ENCODE measurements at regions not wholly inside any gene's neighbourhood (a gene's known extent, or its start where the extent isn't known, plus 50 kb on each side); places are given as distances from the start of the nearest gene placed in this dataset.

- Histone ChIP-seq H3K4me1 (ENCODE audit: control insufficient read depth, insufficient read depth, low read length, poor library complexity, severe bottlenecking) (no peaks in the 10 kb centered on the region), H3K9me3 (ENCODE audit: control insufficient read depth in 2 of 2, low read length in 2 of 2) (peaks cover under 1 to 9% of the 10 kb centered on the region in 2 experiments), H3K27me3 (ENCODE audit: control insufficient read depth, insufficient read depth, low read length) (no peaks in the 10 kb centered on the region), H3K4me3 (ENCODE audit: low read depth, low read length) (no peak overlapping the region), H3K36me3 (ENCODE audit: control insufficient read depth, insufficient read depth, low read length) (no peaks in the 10 kb centered on the region), H3K27ac (ENCODE audit: insufficient read depth, low read length, poor library complexity, severe bottlenecking) (no peak overlapping the region)
- Mint-ChIP-seq H3K36me3 (no peaks in the 10 kb centered on the region), H3K4me3 (no peak overlapping the region), H3K4me1 (no peaks in the 10 kb centered on the region), H3K27ac (no peak overlapping the region), H3K27me3 (no peaks in the 10 kb centered on the region), H3K9me3 (peaks cover 0 to 22% (median 3%) of the 10 kb centered on the region in 7 donors)
- ATAC-seq (ENCODE audit: low read depth in 2 of 2) (no peak), DNase-seq (no peak)
Measured at GRCh38 chr7:45399069-45399468, 175.1 kb upstream of the ADCY1 start.

- H3K27ac Mint-ChIP-seq = no peak overlapping the region
- H3K4me1 ChIP-seq (ENCODE audit: control insufficient read depth, insufficient read depth, low read length, poor library complexity, severe bottlenecking) = no peaks in the 10 kb centered on the region
- no peaks in the 10 kb centered on the region for H3K36me3 Mint-ChIP-seq
Measured at GRCh38 chr7:45400680-45401079, 173.5 kb upstream of the ADCY1 start.

GRCh38 chr7:45401155-45401554, 173.0 kb upstream of the ADCY1 start:
- no peaks in the 10 kb centered on the region for H3K4me1 ChIP-seq (ENCODE audit: control insufficient read depth, insufficient read depth, low read length, poor library complexity, severe bottlenecking)
- no peak overlapping the region for H3K4me3 ChIP-seq (ENCODE audit: low read depth, low read length)
- H3K9me3 Mint-ChIP-seq = peaks cover 0 to 10% (median 3%) of the 10 kb centered on the region in 7 donors
- H3K27ac ChIP-seq (ENCODE audit: insufficient read depth, low read length, poor library complexity, severe bottlenecking) = no peak overlapping the region
- no peaks in the 10 kb centered on the region for H3K36me3 ChIP-seq (ENCODE audit: control insufficient read depth, insufficient read depth, low read length)
- H3K27me3 ChIP-seq (ENCODE audit: control insufficient read depth, insufficient read depth, low read length) = no peaks in the 10 kb centered on the region
- ATAC-seq (ENCODE audit: low read depth in 2 of 2) = no peak
- H3K9me3 ChIP-seq (ENCODE audit: control insufficient read depth in 2 of 2, low read length in 2 of 2) = no peaks in the 10 kb centered on the region
- H3K4me3 Mint-ChIP-seq = no peak overlapping the region
- no peak for DNase-seq
- no peaks in the 10 kb centered on the region for H3K27me3 Mint-ChIP-seq
- H3K36me3 Mint-ChIP-seq = no peaks in the 10 kb centered on the region
- H3K4me1 Mint-ChIP-seq = no peaks in the 10 kb centered on the region
- no peak overlapping the region for H3K27ac Mint-ChIP-seq

More at GRCh38 chr7:45400680-45401079, 173.5 kb upstream of the ADCY1 start:
- Histone ChIP-seq H3K27ac (ENCODE audit: insufficient read depth, low read length, poor library complexity, severe bottlenecking) (no peak overlapping the region), H3K27me3 (ENCODE audit: control insufficient read depth, insufficient read depth, low read length) (no peaks in the 10 kb centered on the region), H3K36me3 (ENCODE audit: control insufficient read depth, insufficient read depth, low read length) (no peaks in the 10 kb centered on the region), H3K9me3 (ENCODE audit: control insufficient read depth in 2 of 2, low read length in 2 of 2) (no peaks in the 10 kb centered on the region), H3K4me3 (ENCODE audit: low read depth, low read length) (no peak overlapping the region)
- peaks cover 0 to 13% (median 3%) of the 10 kb centered on the region in 7 donors for H3K9me3 Mint-ChIP-seq
- H3K4me1 Mint-ChIP-seq = no peaks in the 10 kb centered on the region
- H3K27me3 Mint-ChIP-seq = no peaks in the 10 kb centered on the region
- DNase-seq (no peak), ATAC-seq (ENCODE audit: low read depth in 2 of 2) (no peak)
- no peak overlapping the region for H3K4me3 Mint-ChIP-seq

GRCh38 chr7:45401851-45402250, 172.3 kb upstream of the ADCY1 start:
- Mint-ChIP-seq H3K4me3 (no peak overlapping the region), H3K9me3 (peaks cover 0 to 7% (median 2%) of the 10 kb centered on the region in 7 donors), H3K27me3 (no peaks in the 10 kb centered on the region), H3K36me3 (no peaks in the 10 kb centered on the region), H3K4me1 (no peaks in the 10 kb centered on the region), H3K27ac (no peak overlapping the region)
- Histone ChIP-seq H3K9me3 (ENCODE audit: control insufficient read depth in 2 of 2, low read length in 2 of 2) (no peaks in the 10 kb centered on the region), H3K27ac (ENCODE audit: insufficient read depth, low read length, poor library complexity, severe bottlenecking) (no peak overlapping the region), H3K4me3 (ENCODE audit: low read depth, low read length) (no peak overlapping the region), H3K36me3 (ENCODE audit: control insufficient read depth, insufficient read depth, low read length) (no peaks in the 10 kb centered on the region), H3K27me3 (ENCODE audit: control insufficient read depth, insufficient read depth, low read length) (no peaks in the 10 kb centered on the region), H3K4me1 (ENCODE audit: control insufficient read depth, insufficient read depth, low read length, poor library complexity, severe bottlenecking) (no peaks in the 10 kb centered on the region)
- ATAC-seq (ENCODE audit: low read depth in 2 of 2) (no peak), DNase-seq (no peak)

- no peaks in the 10 kb centered on the region for H3K27me3 ChIP-seq (ENCODE audit: control insufficient read depth, insufficient read depth, low read length)
- no peaks in the 10 kb centered on the region for H3K4me1 Mint-ChIP-seq
- H3K27me3 Mint-ChIP-seq = no peaks in the 10 kb centered on the region
- no peaks in the 10 kb centered on the region for H3K36me3 Mint-ChIP-seq
- no peak for ATAC-seq (ENCODE audit: low read depth in 2 of 2)
- H3K27ac ChIP-seq (ENCODE audit: insufficient read depth, low read length, poor library complexity, severe bottlenecking) = no peak overlapping the region
- H3K4me3 ChIP-seq (ENCODE audit: low read depth, low read length) = no peak overlapping the region
- DNase-seq = no peak
- H3K9me3 ChIP-seq (ENCODE audit: control insufficient read depth in 2 of 2, low read length in 2 of 2) = no peaks in the 10 kb centered on the region
- H3K27ac Mint-ChIP-seq = no peak overlapping the region
- H3K36me3 ChIP-seq (ENCODE audit: control insufficient read depth, insufficient read depth, low read length) = no peaks in the 10 kb centered on the region
- H3K4me1 ChIP-seq (ENCODE audit: control insufficient read depth, insufficient read depth, low read length, poor library complexity, severe bottlenecking) = no peaks in the 10 kb centered on the region
- no peak overlapping the region for H3K4me3 Mint-ChIP-seq
- peaks cover 0 to 7% (median 2%) of the 10 kb centered on the region in 7 donors for H3K9me3 Mint-ChIP-seq
Measured at GRCh38 chr7:45402480-45403218, 171.5 kb upstream of the ADCY1 start.

GRCh38 chr7:45404622-45405021, 169.5 kb upstream of the ADCY1 start:
- no peaks in the 10 kb centered on the region for H3K4me1 ChIP-seq (ENCODE audit: control insufficient read depth, insufficient read depth, low read length, poor library complexity, severe bottlenecking)
- ATAC-seq (ENCODE audit: low read depth in 2 of 2) = no peak

GRCh38 chr7:45407730-45408408, 166.3 kb upstream of the ADCY1 start:
- H3K4me1 ChIP-seq (ENCODE audit: control insufficient read depth, insufficient read depth, low read length, poor library complexity, severe bottlenecking) = no peaks in the 10 kb centered on the region
- no peak for ATAC-seq (ENCODE audit: low read depth in 2 of 2)
- H3K4me3 ChIP-seq (ENCODE audit: low read depth, low read length) = no peak overlapping the region
- no peaks in the 10 kb centered on the region for H3K9me3 ChIP-seq (ENCODE audit: control insufficient read depth in 2 of 2, low read length in 2 of 2)
- no peak for DNase-seq
- H3K36me3 ChIP-seq (ENCODE audit: control insufficient read depth, insufficient read depth, low read length) = no peaks in the 10 kb centered on the region
- Mint-ChIP-seq H3K4me3 (no peak overlapping the region), H3K4me1 (no peaks in the 10 kb centered on the region), H3K27me3 (no peaks in the 10 kb centered on the region), H3K36me3 (no peaks in the 10 kb centered on the region), H3K27ac (no peak overlapping the region), H3K9me3 (peaks cover 0 to 12% (median 3%) of the 10 kb centered on the region in 7 donors)
- H3K27me3 ChIP-seq (ENCODE audit: control insufficient read depth, insufficient read depth, low read length) = no peaks in the 10 kb centered on the region
- no peak overlapping the region for H3K27ac ChIP-seq (ENCODE audit: insufficient read depth, low read length, poor library complexity, severe bottlenecking)

More at GRCh38 chr7:45404622-45405021, 169.5 kb upstream of the ADCY1 start:
- H3K27ac ChIP-seq (ENCODE audit: insufficient read depth, low read length, poor library complexity, severe bottlenecking) = no peak overlapping the region
- Mint-ChIP-seq H3K9me3 (peaks cover 0 to 7% (median 2%) of the 10 kb centered on the region in 7 donors), H3K4me3 (no peak overlapping the region), H3K4me1 (no peaks in the 10 kb centered on the region), H3K36me3 (no peaks in the 10 kb centered on the region), H3K27me3 (no peaks in the 10 kb centered on the region), H3K27ac (no peak overlapping the region)
- H3K9me3 ChIP-seq (ENCODE audit: control insufficient read depth in 2 of 2, low read length in 2 of 2) = no peaks in the 10 kb centered on the region
- no peak overlapping the region for H3K4me3 ChIP-seq (ENCODE audit: low read depth, low read length)
- H3K36me3 ChIP-seq (ENCODE audit: control insufficient read depth, insufficient read depth, low read length) = no peaks in the 10 kb centered on the region
- no peaks in the 10 kb centered on the region for H3K27me3 ChIP-seq (ENCODE audit: control insufficient read depth, insufficient read depth, low read length)
- no peak for DNase-seq

GRCh38 chr7:45408409-45408737, 165.8 kb upstream of the ADCY1 start:
- no peaks in the 10 kb centered on the region for H3K4me1 ChIP-seq (ENCODE audit: control insufficient read depth, insufficient read depth, low read length, poor library complexity, severe bottlenecking)
- peaks cover 0 to 12% (median 2%) of the 10 kb centered on the region in 7 donors for H3K9me3 Mint-ChIP-seq
- H3K4me3 Mint-ChIP-seq = no peak overlapping the region
- ATAC-seq (ENCODE audit: low read depth in 2 of 2) = no peak
- H3K36me3 Mint-ChIP-seq = no peaks in the 10 kb centered on the region
- no peak for DNase-seq
- no peaks in the 10 kb centered on the region for H3K27me3 ChIP-seq (ENCODE audit: control insufficient read depth, insufficient read depth, low read length)
- no peaks in the 10 kb centered on the region for H3K36me3 ChIP-seq (ENCODE audit: control insufficient read depth, insufficient read depth, low read length)
- no peaks in the 10 kb centered on the region for H3K27me3 Mint-ChIP-seq
- no peaks in the 10 kb centered on the region for H3K9me3 ChIP-seq (ENCODE audit: control insufficient read depth in 2 of 2, low read length in 2 of 2)
- H3K4me3 ChIP-seq (ENCODE audit: low read depth, low read length) = no peak overlapping the region
- no peaks in the 10 kb centered on the region for H3K4me1 Mint-ChIP-seq
- no peak overlapping the region for H3K27ac Mint-ChIP-seq
- no peak overlapping the region for H3K27ac ChIP-seq (ENCODE audit: insufficient read depth, low read length, poor library complexity, severe bottlenecking)

All from CD4-positive, CD25-positive, alpha-beta regulatory T cell (primary cell).